H9 (cell line): ENCODE measurements at regions not wholly inside any gene's neighbourhood (a gene's known extent, or its start where the extent isn't known, plus 50 kb on each side); places are given as distances from the start of the nearest gene placed in this dataset.

Source experiments
- DNase-seq: peaks from one replicate; pipeline ENCODE4 v3.0.0-alpha.2; 2017
- H2AFZ ChIP-seq: one replicate; pipeline ENCODE4 v1.6.1; 2013; ENCODE audit warnings: mild to moderate bottlenecking, low read length, control low read depth, moderate library complexity
- H2AK5ac ChIP-seq: 2 replicates; pipeline ENCODE4 v1.6.1; 2013; ENCODE audit warnings: low read length, control low read depth, mixed read lengths; ENCODE audit not compliant: insufficient read length
- H2BK120ac ChIP-seq: one replicate; pipeline ENCODE4 v1.6.1; 2013; ENCODE audit warnings: low read depth, mild to moderate bottlenecking, low read length, control low read depth, inconsistent platforms; ENCODE audit not compliant: poor library complexity, severe bottlenecking
- H2BK12ac ChIP-seq: 2 replicates; pipeline ENCODE4 v1.6.1; 2013; ENCODE audit warnings: low read length, control low read depth, mixed read lengths, low read depth; ENCODE audit not compliant: insufficient read length
- H2BK15ac ChIP-seq: 2 replicates; pipeline ENCODE4 v1.6.1; 2013; ENCODE audit warnings: low read depth, low read length, control low read depth
- H2BK20ac ChIP-seq: one replicate; pipeline ENCODE4 v1.6.1; 2013; ENCODE audit warnings: low read depth, mild to moderate bottlenecking, low read length, control low read depth, inconsistent platforms; ENCODE audit not compliant: poor library complexity, severe bottlenecking
- H2BK5ac ChIP-seq: 2 replicates; pipeline ENCODE4 v1.6.1; 2013; ENCODE audit warnings: low read length, control low read depth, mixed read lengths; ENCODE audit not compliant: insufficient read length
- H3K14ac ChIP-seq: 2 replicates; pipeline ENCODE4 v1.6.1; 2013; ENCODE audit warnings: low read length, control low read depth; ENCODE audit not compliant: insufficient read depth
- H3K18ac ChIP-seq: 2 replicates; pipeline ENCODE4 v1.6.1; 2013; ENCODE audit warnings: low read depth, mild to moderate bottlenecking, mixed read lengths, low read length, control low read depth; ENCODE audit not compliant: insufficient read length
- H3K23ac ChIP-seq: 2 replicates; pipeline ENCODE4 v1.6.1; 2013; ENCODE audit warnings: low read length, control low read depth, mixed read lengths, low read depth; ENCODE audit not compliant: insufficient read length
- H3K23me2 ChIP-seq: 2 replicates; pipeline ENCODE4 v1.6.1; 2013; ENCODE audit warnings: low read depth, mild to moderate bottlenecking, mixed read lengths, low read length, control low read depth; ENCODE audit not compliant: insufficient read length, poor library complexity, severe bottlenecking
- H3K27ac ChIP-seq: 2 replicates; pipeline ENCODE4 v1.5.1; 2013; ENCODE audit warnings: low read length, control low read depth, mixed read lengths, low read depth; ENCODE audit not compliant: insufficient read length
- H3K27me3 ChIP-seq: 2 replicates; pipeline ENCODE4 v1.6.1; 2013; ENCODE audit warnings: low read length, control low read depth, inconsistent platforms; ENCODE audit not compliant: insufficient read depth
- H3K4ac ChIP-seq: 2 replicates; pipeline ENCODE4 v1.6.1; 2013; ENCODE audit warnings: low read depth, mild to moderate bottlenecking, control low read depth, inconsistent platforms, low read length, moderate library complexity
- H3K4me1 ChIP-seq: 2 replicates; pipeline ENCODE4 v1.6.1; 2013; ENCODE audit warnings: low read length, control low read depth, inconsistent platforms; ENCODE audit not compliant: insufficient read depth
- H3K4me2 ChIP-seq: 2 replicates; pipeline ENCODE4 v1.6.1; 2013; ENCODE audit warnings: low read length, control low read depth, mixed read lengths; ENCODE audit not compliant: insufficient read length, insufficient read depth
- H3K56ac ChIP-seq: 2 replicates; pipeline ENCODE4 v1.6.1; 2013; ENCODE audit warnings: low read depth, mild to moderate bottlenecking, mixed read lengths, low read length, control low read depth; ENCODE audit not compliant: insufficient read length
- H3K79me1 ChIP-seq: 2 replicates; pipeline ENCODE4 v1.6.1; 2013; ENCODE audit warnings: low read depth, mild to moderate bottlenecking, moderate library complexity, low read length, control low read depth, inconsistent platforms; ENCODE audit not compliant: insufficient read depth, poor library complexity, severe bottlenecking
- H3K79me2 ChIP-seq: 2 replicates; pipeline ENCODE4 v1.6.1; 2013; ENCODE audit warnings: low read length, control low read depth, inconsistent platforms; ENCODE audit not compliant: insufficient read depth
- H3K9ac ChIP-seq: 2 replicates; pipeline ENCODE4 v1.6.1; 2013; ENCODE audit warnings: low read length, control low read depth, mixed read lengths; ENCODE audit not compliant: insufficient read length; ENCODE audit errors: extremely low read depth
- H3K9me3 ChIP-seq: one replicate; pipeline ENCODE4 v1.6.1; 2013; ENCODE audit warnings: low read depth, low read length, inconsistent platforms; ENCODE audit not compliant: control insufficient read depth
- H3T11ph ChIP-seq: one replicate; pipeline ENCODE4 v1.6.1; 2013; ENCODE audit warnings: mild to moderate bottlenecking, low read length, control low read depth, inconsistent platforms
- H4K20me1 ChIP-seq: one replicate; pipeline ENCODE4 v1.6.1; 2013; ENCODE audit not compliant: control insufficient read depth, insufficient read length, insufficient read depth
- H4K5ac ChIP-seq: 2 replicates; pipeline ENCODE4 v1.6.1; 2013; ENCODE audit warnings: low read depth, mild to moderate bottlenecking, mixed read lengths, low read length, control low read depth; ENCODE audit not compliant: insufficient read length
- H4K8ac ChIP-seq: replicated peaks from 2 replicates; pipeline ENCODE4 v1.6.1; 2013; ENCODE audit warnings: low read length, control low read depth, mixed read lengths, low read depth; ENCODE audit not compliant: insufficient read length
- H4K91ac ChIP-seq: 2 replicates; pipeline ENCODE4 v1.6.1; 2013; ENCODE audit warnings: low read depth, mild to moderate bottlenecking, moderate library complexity, mixed read lengths, low read length, control low read depth; ENCODE audit not compliant: insufficient read length
- H3K27ac Mint-ChIP-seq, 3 experiments: 2 replicates in 2 of 3; 3 replicates in 1 of 3; pipeline ENCODE4 v1.8.0; 2020 to 2021; ENCODE audit warnings: mixed read lengths in 3 of 3, mild to moderate bottlenecking in 1 of 3, moderate library complexity in 1 of 3
- H3K27me3 Mint-ChIP-seq: 2 replicates; pipeline ENCODE4 v1.8.0; 2021; ENCODE audit warnings: low read depth, mild to moderate bottlenecking, moderate library complexity, mixed read lengths
- H3K36me3 Mint-ChIP-seq, 3 experiments: 2 replicates in 2 of 3; 3 replicates in 1 of 3; pipeline ENCODE4 v1.8.0; 2020 to 2021; ENCODE audit warnings: low read depth in 3 of 3, mixed read lengths in 3 of 3; ENCODE audit not compliant: insufficient read depth in 1 of 3
- H3K4me1 Mint-ChIP-seq, 2 experiments: 2 replicates each; pipeline ENCODE4 v1.8.0; 2020; ENCODE audit warnings: mixed read lengths in 2 of 2
- H3K4me3 Mint-ChIP-seq, 2 experiments: 2 replicates in 1 of 2; 3 replicates in 1 of 2; pipeline ENCODE4 v1.8.0; 2020 to 2021; ENCODE audit warnings: mild to moderate bottlenecking in 2 of 2, mixed read lengths in 2 of 2, moderate library complexity in 1 of 2
- H3K9me3 Mint-ChIP-seq, 2 experiments: 2 replicates in 1 of 2; 3 replicates in 1 of 2; pipeline ENCODE4 v1.8.0; 2020; ENCODE audit warnings: mild to moderate bottlenecking in 2 of 2, mixed read lengths in 2 of 2, moderate library complexity in 1 of 2
- TF ChIP-seq, protein P1 (sequence below): fragments of 200-600 bp; sonication (generic); conservative IDR thresholded peaks from 3 replicates; pipeline ENCODE4 v1.8.0; 2021; ENCODE audit warnings: antibody characterized with exemption, mild to moderate bottlenecking

DNA sequence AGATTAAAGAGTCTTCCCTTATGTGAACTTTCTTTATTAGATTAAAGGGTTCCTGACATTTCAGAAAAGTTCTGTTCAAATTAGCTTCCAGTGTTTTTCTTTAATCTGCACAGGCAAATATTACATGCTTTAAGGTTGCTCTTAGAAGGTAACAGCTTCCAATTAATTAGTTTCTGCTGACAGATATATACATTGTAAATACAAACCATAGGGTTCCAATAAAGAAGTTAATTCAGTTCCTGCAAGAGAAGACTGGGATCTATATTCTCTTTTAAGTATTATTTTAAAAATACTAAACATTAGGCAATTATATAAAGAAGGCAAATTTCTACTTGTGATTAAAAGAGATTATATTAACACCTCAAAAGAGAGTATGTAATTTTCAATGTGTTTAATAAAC, 795.7 kb downstream of the MAT2B start:
- no peaks in the 10 kb centered on the region for H4K20me1 ChIP-seq
- H3K27me3 Mint-ChIP-seq, result no peaks in the 10 kb centered on the region
- no peak overlapping the region for H3K18ac ChIP-seq
- H3K27ac ChIP-seq, result no peak overlapping the region
- TF ChIP-seq, protein P1, sequence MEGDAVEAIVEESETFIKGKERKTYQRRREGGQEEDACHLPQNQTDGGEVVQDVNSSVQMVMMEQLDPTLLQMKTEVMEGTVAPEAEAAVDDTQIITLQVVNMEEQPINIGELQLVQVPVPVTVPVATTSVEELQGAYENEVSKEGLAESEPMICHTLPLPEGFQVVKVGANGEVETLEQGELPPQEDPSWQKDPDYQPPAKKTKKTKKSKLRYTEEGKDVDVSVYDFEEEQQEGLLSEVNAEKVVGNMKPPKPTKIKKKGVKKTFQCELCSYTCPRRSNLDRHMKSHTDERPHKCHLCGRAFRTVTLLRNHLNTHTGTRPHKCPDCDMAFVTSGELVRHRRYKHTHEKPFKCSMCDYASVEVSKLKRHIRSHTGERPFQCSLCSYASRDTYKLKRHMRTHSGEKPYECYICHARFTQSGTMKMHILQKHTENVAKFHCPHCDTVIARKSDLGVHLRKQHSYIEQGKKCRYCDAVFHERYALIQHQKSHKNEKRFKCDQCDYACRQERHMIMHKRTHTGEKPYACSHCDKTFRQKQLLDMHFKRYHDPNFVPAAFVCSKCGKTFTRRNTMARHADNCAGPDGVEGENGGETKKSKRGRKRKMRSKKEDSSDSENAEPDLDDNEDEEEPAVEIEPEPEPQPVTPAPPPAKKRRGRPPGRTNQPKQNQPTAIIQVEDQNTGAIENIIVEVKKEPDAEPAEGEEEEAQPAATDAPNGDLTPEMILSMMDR, result no peak
- no peak overlapping the region for H3K56ac ChIP-seq
- no peaks in the 10 kb centered on the region for H3K9me3 ChIP-seq
- H4K8ac ChIP-seq, result no peak overlapping the region
- no peak overlapping the region for H2BK120ac ChIP-seq
- H3K9me3 Mint-ChIP-seq, result no peaks in the 10 kb centered on the region
- no peak overlapping the region for H2AFZ ChIP-seq
- H4K91ac ChIP-seq, result no peak overlapping the region
- H2BK20ac ChIP-seq, result no peak overlapping the region
- H2BK12ac ChIP-seq, result no peak overlapping the region
- no peak overlapping the region for H3K4me2 ChIP-seq
- H4K5ac ChIP-seq, result no peak overlapping the region
- no peaks in the 10 kb centered on the region for H3K4me1 ChIP-seq
- no peak overlapping the region for H2BK5ac ChIP-seq
- no peak overlapping the region for H3K23ac ChIP-seq
- H3K79me2 ChIP-seq, result no peaks in the 10 kb centered on the region
- no peaks in the 10 kb centered on the region for H3K79me1 ChIP-seq
- H3K36me3 Mint-ChIP-seq, result no peaks in the 10 kb centered on the region
- H2BK15ac ChIP-seq, result no peak overlapping the region
- H3T11ph ChIP-seq, result no peak overlapping the region
- H3K9ac ChIP-seq, result no peak overlapping the region
- DNase-seq, result no peak
- peaks cover 9% of the 10 kb centered on the region in 2 experiments for H3K4me1 Mint-ChIP-seq
- no peaks in the 10 kb centered on the region for H3K23me2 ChIP-seq
- no peak overlapping the region for H3K14ac ChIP-seq
- no peaks in the 10 kb centered on the region for H3K27me3 ChIP-seq
- H3K27ac Mint-ChIP-seq, result no peak overlapping the region
- no peak overlapping the region for H3K4me3 Mint-ChIP-seq
- no peak overlapping the region for H3K4ac ChIP-seq
- no peak overlapping the region for H2AK5ac ChIP-seq
